ENCODE measurements at regions not wholly inside any gene's neighbourhood (a gene's known extent, or its start where the extent isn't known, plus 50 kb on each side); places are given as distances from the start of the nearest gene placed in this dataset.

DNA sequence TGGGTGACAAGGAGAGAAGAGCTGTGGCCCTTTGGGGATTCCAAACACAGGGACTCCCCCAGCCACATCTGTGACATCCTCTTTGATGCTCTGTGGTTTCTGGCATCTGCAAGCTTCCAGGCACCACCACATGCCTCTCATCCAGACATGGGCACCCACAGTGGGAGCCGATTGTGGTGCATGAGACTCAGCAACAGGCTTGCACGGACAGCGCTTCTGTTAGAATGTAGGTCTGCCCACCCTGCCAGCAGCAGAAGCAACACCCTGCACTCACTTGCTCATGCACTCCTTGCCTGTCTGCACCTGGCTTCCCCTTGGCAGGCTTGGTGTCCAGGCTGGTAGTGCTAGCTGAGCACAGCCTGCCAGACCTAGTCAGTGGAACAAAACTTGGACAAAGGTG, 735.0 kb upstream of the ZWINT start (continued):
- TF ChIP-seq, protein P1, sequence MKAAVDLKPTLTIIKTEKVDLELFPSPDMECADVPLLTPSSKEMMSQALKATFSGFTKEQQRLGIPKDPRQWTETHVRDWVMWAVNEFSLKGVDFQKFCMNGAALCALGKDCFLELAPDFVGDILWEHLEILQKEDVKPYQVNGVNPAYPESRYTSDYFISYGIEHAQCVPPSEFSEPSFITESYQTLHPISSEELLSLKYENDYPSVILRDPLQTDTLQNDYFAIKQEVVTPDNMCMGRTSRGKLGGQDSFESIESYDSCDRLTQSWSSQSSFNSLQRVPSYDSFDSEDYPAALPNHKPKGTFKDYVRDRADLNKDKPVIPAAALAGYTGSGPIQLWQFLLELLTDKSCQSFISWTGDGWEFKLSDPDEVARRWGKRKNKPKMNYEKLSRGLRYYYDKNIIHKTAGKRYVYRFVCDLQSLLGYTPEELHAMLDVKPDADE (IDR thresholded peaks at IDR 0.05): no peak
- TF ChIP-seq STAT1 (IDR thresholded peaks at IDR 0.05; ENCODE audit: unreplicated experiment): no peak

DNA sequence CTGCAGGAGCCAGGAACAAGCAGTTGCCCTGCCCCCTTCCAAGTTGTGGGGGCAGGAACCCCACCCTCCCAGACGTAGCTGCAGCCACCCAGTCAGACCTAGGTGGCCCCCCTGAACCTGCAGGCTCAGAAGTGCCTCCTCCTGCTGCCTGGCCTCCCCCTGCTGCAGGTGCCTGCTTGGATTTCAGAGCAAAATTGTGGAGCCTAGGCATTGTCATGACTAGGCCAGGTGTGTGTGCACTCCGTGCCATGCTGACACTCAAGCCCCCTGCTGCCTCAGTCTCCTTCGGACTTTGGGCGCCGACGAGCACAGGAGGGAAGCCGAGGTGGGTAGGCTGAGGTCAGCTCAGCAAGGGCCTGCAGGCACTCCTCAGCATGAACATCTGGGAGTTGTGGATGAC, 733.9 kb upstream of the ZWINT start:
- no peak overlapping the region for H3K27ac Mint-ChIP-seq
- no peak for ATAC-seq
- TF ChIP-seq CREB1 (CRISPR knock-in tag; IDR thresholded peaks at IDR 0.05; ENCODE audit: low read depth) (no peak), EZH2phosphoT487 (IDR thresholded peaks at IDR 0.05; ENCODE audit: unreplicated experiment) (no peak), ZNF331 (CRISPR knock-in tag; IDR thresholded peaks at IDR 0.05; ENCODE audit: low read depth) (no peak), JUNB (IDR thresholded peaks at IDR 0.05; ENCODE audit: unreplicated experiment) (no peak), POLR2AphosphoS5 (IDR thresholded peaks at IDR 0.05; ENCODE audit: low read depth) (no peak), NANOG (IDR thresholded peaks at IDR 0.05; ENCODE audit: borderline replicate concordance) (no peak), ZNF114 (CRISPR knock-in tag; IDR thresholded peaks at IDR 0.05) (no peak)
- TF ChIP-seq, protein P2, sequence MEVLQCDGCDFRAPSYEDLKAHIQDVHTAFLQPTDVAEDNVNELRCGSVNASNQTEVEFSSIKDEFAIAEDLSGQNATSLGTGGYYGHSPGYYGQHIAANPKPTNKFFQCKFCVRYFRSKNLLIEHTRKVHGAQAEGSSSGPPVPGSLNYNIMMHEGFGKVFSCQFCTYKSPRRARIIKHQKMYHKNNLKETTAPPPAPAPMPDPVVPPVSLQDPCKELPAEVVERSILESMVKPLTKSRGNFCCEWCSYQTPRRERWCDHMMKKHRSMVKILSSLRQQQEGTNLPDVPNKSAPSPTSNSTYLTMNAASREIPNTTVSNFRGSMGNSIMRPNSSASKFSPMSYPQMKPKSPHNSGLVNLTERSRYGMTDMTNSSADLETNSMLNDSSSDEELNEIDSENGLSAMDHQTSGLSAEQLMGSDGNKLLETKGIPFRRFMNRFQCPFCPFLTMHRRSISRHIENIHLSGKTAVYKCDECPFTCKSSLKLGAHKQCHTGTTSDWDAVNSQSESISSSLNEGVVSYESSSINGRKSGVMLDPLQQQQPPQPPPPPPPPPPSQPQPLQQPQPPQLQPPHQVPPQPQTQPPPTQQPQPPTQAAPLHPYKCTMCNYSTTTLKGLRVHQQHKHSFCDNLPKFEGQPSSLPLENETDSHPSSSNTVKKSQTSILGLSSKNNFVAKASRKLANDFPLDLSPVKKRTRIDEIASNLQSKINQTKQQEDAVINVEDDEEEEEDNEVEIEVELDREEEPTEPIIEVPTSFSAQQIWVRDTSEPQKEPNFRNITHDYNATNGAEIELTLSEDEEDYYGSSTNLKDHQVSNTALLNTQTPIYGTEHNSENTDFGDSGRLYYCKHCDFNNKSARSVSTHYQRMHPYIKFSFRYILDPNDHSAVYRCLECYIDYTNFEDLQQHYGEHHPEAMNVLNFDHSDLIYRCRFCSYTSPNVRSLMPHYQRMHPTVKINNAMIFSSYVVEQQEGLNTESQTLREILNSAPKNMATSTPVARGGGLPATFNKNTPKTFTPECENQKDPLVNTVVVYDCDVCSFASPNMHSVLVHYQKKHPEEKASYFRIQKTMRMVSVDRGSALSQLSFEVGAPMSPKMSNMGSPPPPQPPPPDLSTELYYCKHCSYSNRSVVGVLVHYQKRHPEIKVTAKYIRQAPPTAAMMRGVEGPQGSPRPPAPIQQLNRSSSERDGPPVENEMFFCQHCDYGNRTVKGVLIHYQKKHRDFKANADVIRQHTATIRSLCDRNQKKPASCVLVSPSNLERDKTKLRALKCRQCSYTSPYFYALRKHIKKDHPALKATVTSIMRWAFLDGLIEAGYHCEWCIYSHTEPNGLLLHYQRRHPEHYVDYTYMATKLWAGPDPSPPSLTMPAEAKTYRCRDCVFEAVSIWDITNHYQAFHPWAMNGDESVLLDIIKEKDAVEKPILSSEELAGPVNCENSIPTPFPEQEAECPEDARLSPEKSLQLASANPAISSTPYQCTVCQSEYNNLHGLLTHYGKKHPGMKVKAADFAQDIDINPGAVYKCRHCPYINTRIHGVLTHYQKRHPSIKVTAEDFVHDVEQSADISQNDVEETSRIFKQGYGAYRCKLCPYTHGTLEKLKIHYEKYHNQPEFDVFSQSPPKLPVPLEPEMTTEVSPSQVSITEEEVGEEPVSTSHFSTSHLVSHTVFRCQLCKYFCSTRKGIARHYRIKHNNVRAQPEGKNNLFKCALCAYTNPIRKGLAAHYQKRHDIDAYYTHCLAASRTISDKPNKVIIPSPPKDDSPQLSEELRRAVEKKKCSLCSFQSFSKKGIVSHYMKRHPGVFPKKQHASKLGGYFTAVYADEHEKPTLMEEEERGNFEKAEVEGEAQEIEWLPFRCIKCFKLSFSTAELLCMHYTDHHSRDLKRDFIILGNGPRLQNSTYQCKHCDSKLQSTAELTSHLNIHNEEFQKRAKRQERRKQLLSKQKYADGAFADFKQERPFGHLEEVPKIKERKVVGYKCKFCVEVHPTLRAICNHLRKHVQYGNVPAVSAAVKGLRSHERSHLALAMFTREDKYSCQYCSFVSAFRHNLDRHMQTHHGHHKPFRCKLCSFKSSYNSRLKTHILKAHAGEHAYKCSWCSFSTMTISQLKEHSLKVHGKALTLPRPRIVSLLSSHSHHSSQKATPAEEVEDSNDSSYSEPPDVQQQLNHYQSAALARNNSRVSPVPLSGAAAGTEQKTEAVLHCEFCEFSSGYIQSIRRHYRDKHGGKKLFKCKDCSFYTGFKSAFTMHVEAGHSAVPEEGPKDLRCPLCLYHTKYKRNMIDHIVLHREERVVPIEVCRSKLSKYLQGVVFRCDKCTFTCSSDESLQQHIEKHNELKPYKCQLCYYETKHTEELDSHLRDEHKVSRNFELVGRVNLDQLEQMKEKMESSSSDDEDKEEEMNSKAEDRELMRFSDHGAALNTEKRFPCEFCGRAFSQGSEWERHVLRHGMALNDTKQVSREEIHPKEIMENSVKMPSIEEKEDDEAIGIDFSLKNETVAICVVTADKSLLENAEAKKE (CRISPR knock-in tag; IDR thresholded peaks at IDR 0.05): no peak
- TF ChIP-seq, protein P1 (IDR thresholded peaks at IDR 0.05): no peak
- TF ChIP-seq, protein P3, sequence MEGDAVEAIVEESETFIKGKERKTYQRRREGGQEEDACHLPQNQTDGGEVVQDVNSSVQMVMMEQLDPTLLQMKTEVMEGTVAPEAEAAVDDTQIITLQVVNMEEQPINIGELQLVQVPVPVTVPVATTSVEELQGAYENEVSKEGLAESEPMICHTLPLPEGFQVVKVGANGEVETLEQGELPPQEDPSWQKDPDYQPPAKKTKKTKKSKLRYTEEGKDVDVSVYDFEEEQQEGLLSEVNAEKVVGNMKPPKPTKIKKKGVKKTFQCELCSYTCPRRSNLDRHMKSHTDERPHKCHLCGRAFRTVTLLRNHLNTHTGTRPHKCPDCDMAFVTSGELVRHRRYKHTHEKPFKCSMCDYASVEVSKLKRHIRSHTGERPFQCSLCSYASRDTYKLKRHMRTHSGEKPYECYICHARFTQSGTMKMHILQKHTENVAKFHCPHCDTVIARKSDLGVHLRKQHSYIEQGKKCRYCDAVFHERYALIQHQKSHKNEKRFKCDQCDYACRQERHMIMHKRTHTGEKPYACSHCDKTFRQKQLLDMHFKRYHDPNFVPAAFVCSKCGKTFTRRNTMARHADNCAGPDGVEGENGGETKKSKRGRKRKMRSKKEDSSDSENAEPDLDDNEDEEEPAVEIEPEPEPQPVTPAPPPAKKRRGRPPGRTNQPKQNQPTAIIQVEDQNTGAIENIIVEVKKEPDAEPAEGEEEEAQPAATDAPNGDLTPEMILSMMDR (conservative IDR thresholded peaks at IDR 0.05; ENCODE audit: low read depth in 2 of 2): no peak
- TF ChIP-seq, protein P4, sequence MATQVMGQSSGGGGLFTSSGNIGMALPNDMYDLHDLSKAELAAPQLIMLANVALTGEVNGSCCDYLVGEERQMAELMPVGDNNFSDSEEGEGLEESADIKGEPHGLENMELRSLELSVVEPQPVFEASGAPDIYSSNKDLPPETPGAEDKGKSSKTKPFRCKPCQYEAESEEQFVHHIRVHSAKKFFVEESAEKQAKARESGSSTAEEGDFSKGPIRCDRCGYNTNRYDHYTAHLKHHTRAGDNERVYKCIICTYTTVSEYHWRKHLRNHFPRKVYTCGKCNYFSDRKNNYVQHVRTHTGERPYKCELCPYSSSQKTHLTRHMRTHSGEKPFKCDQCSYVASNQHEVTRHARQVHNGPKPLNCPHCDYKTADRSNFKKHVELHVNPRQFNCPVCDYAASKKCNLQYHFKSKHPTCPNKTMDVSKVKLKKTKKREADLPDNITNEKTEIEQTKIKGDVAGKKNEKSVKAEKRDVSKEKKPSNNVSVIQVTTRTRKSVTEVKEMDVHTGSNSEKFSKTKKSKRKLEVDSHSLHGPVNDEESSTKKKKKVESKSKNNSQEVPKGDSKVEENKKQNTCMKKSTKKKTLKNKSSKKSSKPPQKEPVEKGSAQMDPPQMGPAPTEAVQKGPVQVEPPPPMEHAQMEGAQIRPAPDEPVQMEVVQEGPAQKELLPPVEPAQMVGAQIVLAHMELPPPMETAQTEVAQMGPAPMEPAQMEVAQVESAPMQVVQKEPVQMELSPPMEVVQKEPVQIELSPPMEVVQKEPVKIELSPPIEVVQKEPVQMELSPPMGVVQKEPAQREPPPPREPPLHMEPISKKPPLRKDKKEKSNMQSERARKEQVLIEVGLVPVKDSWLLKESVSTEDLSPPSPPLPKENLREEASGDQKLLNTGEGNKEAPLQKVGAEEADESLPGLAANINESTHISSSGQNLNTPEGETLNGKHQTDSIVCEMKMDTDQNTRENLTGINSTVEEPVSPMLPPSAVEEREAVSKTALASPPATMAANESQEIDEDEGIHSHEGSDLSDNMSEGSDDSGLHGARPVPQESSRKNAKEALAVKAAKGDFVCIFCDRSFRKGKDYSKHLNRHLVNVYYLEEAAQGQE (IDR thresholded peaks at IDR 0.05; ENCODE audit: unreplicated experiment): no peak

More for the DNA sequence above, 733.9 kb upstream of the ZWINT start:
- Mint-ChIP-seq H3K36me3 (ENCODE audit: low read depth) (peaks cover 38% of the 10 kb centered on the region; the same call in 2 of the 3 replicates), H3K9me3 (peaks cover 32% of the 10 kb centered on the region), H3K4me3 (no peak overlapping the region), H3K27me3 (ENCODE audit: insufficient read depth, low read depth, poor library complexity) (peaks cover 5% of the 10 kb centered on the region), H3K4me1 (peaks cover 4% of the 10 kb centered on the region; the same call in 2 of the 3 replicates)
- Histone ChIP-seq H3K9me2 (ENCODE audit: insufficient read depth) (no peaks in the 10 kb centered on the region; the same call in 1 of the 2 replicates), H4K20me1 (replicated peaks; ENCODE audit: insufficient read depth) (no peaks in the 10 kb centered on the region), H3K4me1 (ENCODE audit: insufficient read depth) (peaks cover 5% of the 10 kb centered on the region), H3F3A (replicated peaks; ENCODE audit: low read depth) (no peaks in the 10 kb centered on the region), H3K36me3 (ENCODE audit: insufficient read depth) (no peaks in the 10 kb centered on the region; the same call in 1 of the 2 replicates), H3K79me2 (replicated peaks; ENCODE audit: insufficient read depth) (no peaks in the 10 kb centered on the region), H2AFZ (no peak overlapping the region), H3K4me3 (no peak overlapping the region), H3K27ac (ENCODE audit: low read depth) (no peak overlapping the region), H3K4me2 (no peak overlapping the region), H3K27me3 (ENCODE audit: insufficient read depth) (no peaks in the 10 kb centered on the region)
- DNase-seq (ENCODE audit: low spot score): no peak
